BLaER1 (cell line): ENCODE measurements at regions not wholly inside any gene's neighbourhood (a gene's known extent, or its start where the extent isn't known, plus 50 kb on each side); places are given as distances from the start of the nearest gene placed in this dataset.

Source experiments
- H3K27ac ChIP-seq: shearing (Covaris generic); formaldehyde crosslinking; 2 replicates; pipeline ENCODE4 v1.8.1; 2022
- H3K27me3 ChIP-seq: shearing (Covaris generic); formaldehyde crosslinking; 2 replicates; pipeline ENCODE4 v1.8.1; 2022
- H3K36me3 ChIP-seq: shearing (Covaris generic); formaldehyde crosslinking; 2 replicates; pipeline ENCODE4 v1.8.1; 2022
- H3K4me1 ChIP-seq: shearing (Covaris generic); formaldehyde crosslinking; 2 replicates; pipeline ENCODE4 v1.8.1; 2022
- H3K4me2 ChIP-seq: shearing (Covaris generic); formaldehyde crosslinking; 2 replicates; pipeline ENCODE4 v1.8.1; 2022
- H3K4me3 ChIP-seq: shearing (Covaris generic); formaldehyde crosslinking; 2 replicates; pipeline ENCODE4 v1.8.1; 2022
- H3K9ac ChIP-seq: shearing (Covaris generic); formaldehyde crosslinking; 2 replicates; pipeline ENCODE4 v1.8.1; 2022
- H3K9me3 ChIP-seq: shearing (Covaris generic); formaldehyde crosslinking; 2 replicates; pipeline ENCODE4 v1.8.1; 2022
- H4K20me1 ChIP-seq: shearing (Covaris generic); formaldehyde crosslinking; 2 replicates; pipeline ENCODE4 v1.8.1; 2022
- Cebpa-rat ChIP-seq: shearing (Covaris generic); IDR thresholded peaks from 2 replicates; pipeline ENCODE4 v1.8.1; 2022

DNA sequence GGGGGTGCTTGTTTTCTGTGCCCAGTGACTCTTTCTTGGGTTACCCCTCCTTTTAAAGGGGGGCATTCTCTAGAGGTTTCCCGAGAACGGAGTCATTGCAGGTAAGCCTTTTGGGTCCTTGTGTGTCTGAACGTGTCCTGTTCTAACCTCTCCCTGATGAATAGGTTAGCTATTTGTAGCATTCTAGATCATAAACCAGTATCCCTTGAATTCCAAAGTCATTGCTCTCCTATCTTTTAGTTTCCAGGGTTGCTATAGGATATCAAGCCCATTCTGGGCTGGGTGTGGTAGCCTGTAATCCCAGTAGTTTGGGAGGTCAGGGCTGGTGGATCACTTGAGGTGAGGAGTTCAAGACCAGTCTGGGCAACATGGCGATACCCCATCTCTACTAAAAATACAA, 65.9 kb upstream of the YWHAQ start:
- no peak overlapping the region for H3K9ac ChIP-seq
- peaks cover 61% of the 10 kb centered on the region for H3K4me1 ChIP-seq
- H3K9me3 ChIP-seq: no peaks in the 10 kb centered on the region
- no peak overlapping the region for H3K4me3 ChIP-seq
- H3K36me3 ChIP-seq: no peaks in the 10 kb centered on the region
- no peak overlapping the region for H3K4me2 ChIP-seq
- H4K20me1 ChIP-seq: no peaks in the 10 kb centered on the region
- H3K27ac ChIP-seq: no peak overlapping the region
- no peak for TF ChIP-seq Cebpa-rat
- H3K27me3 ChIP-seq: no peaks in the 10 kb centered on the region

DNA sequence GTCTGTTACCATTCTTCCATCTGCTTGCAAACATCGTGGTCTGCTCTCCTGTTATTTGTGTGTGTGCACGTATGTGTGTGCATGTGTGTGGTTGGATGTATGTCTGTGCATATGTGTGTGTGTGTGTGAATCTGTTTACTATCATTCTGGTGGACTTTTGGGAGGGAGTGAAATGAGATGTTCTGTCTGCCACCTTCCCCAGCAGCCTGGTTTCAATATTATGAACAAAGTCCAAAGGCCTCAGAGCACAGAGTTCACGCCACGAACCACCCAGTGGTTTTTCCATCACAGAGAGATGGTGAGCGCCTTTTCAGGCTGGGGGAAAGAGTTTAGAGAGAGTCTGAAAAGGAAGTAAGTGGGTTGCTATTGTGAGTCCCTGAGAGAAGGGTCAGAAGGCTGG, 67.1 kb upstream of the YWHAQ start:
- Histone ChIP-seq H3K9ac (0 out of 2 replicates have a peak overlapping the region, but pooled peaks have one; percentile 34), H3K4me3 (no peak overlapping the region), H3K27me3 (no peaks in the 10 kb centered on the region), H3K9me3 (no peaks in the 10 kb centered on the region), H3K27ac (peak overlapping the region; percentile 62), H3K36me3 (no peaks in the 10 kb centered on the region), H3K4me2 (peak overlapping the region; percentile 55), H4K20me1 (no peaks in the 10 kb centered on the region), H3K4me1 (peaks cover 58% of the 10 kb centered on the region)
- TF ChIP-seq Cebpa-rat: no peak

DNA sequence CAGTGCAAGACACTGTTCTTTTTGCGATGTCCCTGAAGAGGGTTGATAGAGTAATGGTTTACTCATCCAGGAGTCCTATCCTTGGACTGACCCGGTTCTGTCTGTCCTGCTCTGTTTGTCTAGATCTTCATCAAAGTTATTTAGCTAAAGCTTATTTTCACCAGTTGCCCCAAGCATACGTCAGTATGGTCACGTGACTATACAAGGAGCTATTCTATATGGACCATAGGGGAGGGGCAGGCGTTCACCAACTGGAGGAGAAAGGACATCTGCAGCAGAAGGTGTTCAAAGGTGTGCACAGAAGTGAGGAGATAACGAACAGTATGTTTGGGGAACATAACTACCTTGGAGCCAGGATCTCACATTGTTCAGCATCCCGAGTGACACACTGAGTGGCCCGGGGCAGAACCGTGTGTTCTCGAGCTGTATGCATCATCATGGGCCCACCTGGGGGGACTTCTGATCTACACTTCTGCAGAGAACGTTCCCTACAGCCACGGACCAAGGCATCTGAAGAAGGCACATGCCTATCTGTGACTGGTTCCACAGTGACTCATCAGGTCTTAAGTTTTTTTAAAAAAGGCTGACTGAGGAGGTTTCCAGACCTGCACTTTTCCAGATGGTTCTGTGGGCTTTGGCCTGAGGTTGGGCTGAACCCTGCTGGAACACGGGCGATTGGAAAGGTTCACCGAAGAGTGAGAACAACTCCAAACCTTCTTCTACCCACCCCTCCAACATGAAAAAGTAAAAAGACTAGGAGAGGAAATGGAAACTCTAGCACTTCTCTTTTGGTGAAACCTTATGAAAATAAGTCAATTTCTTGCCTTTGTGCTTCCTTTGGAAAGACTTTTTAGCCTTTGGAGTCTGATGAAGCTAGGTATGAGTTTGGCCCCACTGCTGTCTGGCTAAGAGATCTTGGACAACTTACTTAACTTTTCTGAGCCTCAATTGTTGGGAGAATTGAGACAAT, 68.6 kb upstream of the YWHAQ start:
- Histone ChIP-seq H3K4me1 (peaks cover 56% of the 10 kb centered on the region), H3K9ac (no peak overlapping the region), H3K27ac (no peak overlapping the region), H3K36me3 (no peaks in the 10 kb centered on the region), H3K4me3 (no peak overlapping the region), H3K9me3 (no peaks in the 10 kb centered on the region), H3K27me3 (no peaks in the 10 kb centered on the region), H3K4me2 (no peak overlapping the region), H4K20me1 (no peaks in the 10 kb centered on the region)
- no peak for TF ChIP-seq Cebpa-rat

DNA sequence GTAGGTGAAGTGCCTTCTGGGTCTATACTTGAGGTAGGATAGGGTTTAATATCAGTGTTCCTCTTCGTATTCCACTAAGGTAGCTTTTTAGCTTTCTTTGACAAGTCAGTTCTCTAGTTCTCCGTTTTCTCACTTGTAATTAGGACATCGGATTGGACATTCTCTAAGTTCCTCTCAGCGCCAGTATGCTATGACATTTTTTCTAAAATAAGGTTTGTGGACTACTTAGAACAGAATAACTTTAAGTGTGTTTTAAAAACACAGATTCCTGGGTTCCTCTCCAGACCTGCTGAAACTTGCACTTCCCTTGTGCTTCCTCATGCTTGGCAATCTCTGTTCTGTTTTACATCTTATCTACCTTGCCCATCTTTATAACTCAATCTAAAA, 69.3 kb upstream of the YWHAQ start:
- TF ChIP-seq Cebpa-rat: no peak
- Histone ChIP-seq H3K9ac (no peak overlapping the region), H3K4me3 (no peak overlapping the region), H3K4me1 (peaks cover 51% of the 10 kb centered on the region), H3K36me3 (no peaks in the 10 kb centered on the region), H3K27ac (no peak overlapping the region), H4K20me1 (no peaks in the 10 kb centered on the region), H3K27me3 (no peaks in the 10 kb centered on the region), H3K4me2 (no peak overlapping the region), H3K9me3 (no peaks in the 10 kb centered on the region)

DNA sequence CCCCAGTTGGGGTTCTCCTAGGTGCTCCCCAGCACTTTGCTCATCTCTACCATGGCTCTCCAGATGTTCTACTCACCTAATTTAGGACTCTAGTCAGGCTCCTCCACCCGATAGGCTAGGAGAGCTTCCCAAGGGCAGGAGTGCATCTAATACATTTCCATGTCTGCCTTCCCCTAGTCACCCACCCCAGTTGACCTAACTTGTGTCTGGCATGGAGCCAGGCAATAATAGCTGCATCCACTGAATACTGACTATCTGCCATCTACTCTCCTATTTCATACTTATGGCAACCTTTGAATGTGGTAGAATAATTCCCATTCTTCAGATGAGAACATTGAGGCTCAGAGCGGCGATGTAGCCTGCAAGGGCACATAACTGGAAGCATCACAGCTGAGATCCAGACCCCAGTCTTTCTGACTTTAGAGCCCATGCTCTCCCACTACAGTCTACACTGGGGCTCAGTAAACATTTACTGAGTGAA, 71.8 kb upstream of the YWHAQ start:
- no peak overlapping the region for H3K4me3 ChIP-seq
- H3K9me3 ChIP-seq: no peaks in the 10 kb centered on the region
- H3K27ac ChIP-seq: no peak overlapping the region
- no peak for TF ChIP-seq Cebpa-rat
- no peaks in the 10 kb centered on the region for H4K20me1 ChIP-seq
- peaks cover 40% of the 10 kb centered on the region for H3K4me1 ChIP-seq
- no peaks in the 10 kb centered on the region for H3K27me3 ChIP-seq
- no peak overlapping the region for H3K9ac ChIP-seq
- peak overlapping the region; percentile 55 for H3K4me2 ChIP-seq
- no peaks in the 10 kb centered on the region for H3K36me3 ChIP-seq

DNA sequence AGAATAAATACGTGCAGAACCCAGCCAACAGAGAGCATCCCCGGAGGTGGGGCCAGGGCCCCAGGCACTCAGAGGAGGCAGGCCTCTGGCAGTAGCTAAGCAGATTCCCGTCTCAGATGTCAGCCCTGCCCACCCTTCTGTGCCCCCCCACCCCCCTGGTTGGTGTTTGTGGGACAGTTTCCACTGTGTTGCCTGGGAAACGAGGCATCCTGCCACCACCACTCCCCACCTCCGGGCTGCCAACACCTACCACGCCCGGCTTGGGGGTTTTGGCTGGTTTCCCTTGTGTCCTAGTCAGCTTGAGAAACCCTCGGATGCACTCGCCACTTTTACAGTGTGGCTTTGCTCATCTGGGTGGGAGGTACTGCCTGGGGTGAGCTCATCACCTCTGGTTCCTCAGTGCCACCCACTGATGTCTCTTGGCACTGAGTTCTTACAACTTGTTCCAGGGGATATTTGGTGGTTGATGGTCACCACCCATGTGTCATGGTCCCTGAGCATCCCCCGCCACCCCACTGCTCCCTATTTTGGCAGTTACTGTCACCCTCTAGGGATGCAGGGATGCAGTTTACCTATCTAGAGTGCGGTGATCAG, 72.4 kb upstream of the YWHAQ start:
- no peak for TF ChIP-seq Cebpa-rat
- Histone ChIP-seq H3K9ac (no peak overlapping the region), H3K4me1 (peaks cover 40% of the 10 kb centered on the region), H4K20me1 (no peaks in the 10 kb centered on the region), H3K4me2 (peak overlapping the region; percentile 55), H3K27ac (no peak overlapping the region), H3K27me3 (no peaks in the 10 kb centered on the region), H3K9me3 (no peaks in the 10 kb centered on the region), H3K36me3 (no peaks in the 10 kb centered on the region), H3K4me3 (no peak overlapping the region)

DNA sequence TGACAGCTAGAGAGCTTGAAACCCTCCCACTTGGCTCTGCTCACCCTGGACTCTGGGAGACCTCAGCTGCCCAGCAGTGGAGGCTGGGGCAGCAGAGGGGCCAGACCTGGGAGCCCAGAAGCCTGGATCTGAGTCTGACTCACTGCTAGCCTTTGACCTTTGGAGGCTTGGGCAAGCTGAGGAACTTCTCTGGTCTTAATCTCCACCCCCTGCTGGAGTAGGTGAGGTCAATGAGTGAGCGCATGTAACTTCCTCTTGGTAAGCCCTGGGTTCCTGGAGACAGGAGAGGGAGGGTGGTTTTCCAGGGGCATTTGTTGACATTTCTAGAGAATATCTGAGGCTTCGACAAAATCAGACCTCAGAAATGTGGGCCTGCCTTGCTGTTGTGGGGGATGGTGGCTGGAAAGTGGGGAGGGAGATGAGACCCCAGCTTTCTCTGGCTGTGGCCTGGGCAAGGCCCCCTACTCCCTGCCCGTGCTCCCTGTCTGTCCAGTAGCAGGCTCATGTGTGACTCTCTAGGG, 73.0 kb upstream of the YWHAQ start:
- no peak for TF ChIP-seq Cebpa-rat
- peak overlapping the region; percentile 55 for H3K4me2 ChIP-seq
- H3K27ac ChIP-seq: no peak overlapping the region
- no peak overlapping the region for H3K4me3 ChIP-seq
- H4K20me1 ChIP-seq: no peaks in the 10 kb centered on the region
- H3K9me3 ChIP-seq: no peaks in the 10 kb centered on the region
- peaks cover 42% of the 10 kb centered on the region for H3K4me1 ChIP-seq
- no peak overlapping the region for H3K9ac ChIP-seq
- H3K36me3 ChIP-seq: no peaks in the 10 kb centered on the region
- no peaks in the 10 kb centered on the region for H3K27me3 ChIP-seq

DNA sequence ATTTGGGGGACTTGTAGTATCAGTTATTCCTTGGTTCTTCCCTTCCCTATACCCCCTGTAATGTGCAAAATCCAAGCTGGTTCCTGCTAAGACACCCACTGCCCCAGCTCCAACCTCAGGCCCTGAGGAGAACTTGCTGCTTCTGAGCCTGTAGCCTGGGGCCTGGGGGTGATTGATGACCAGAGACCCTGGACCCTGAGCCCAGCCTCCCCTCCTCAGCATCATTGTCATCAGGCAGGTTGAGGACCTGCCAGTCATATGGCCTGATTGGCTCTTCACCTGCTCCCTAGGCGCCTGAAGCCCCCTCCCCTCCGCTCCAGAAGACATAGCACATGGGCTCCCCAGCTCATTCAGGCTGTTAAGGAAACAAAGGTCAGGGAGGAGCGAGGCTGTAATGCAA, 73.8 kb upstream of the YWHAQ start:
- no peaks in the 10 kb centered on the region for H4K20me1 ChIP-seq
- H3K27me3 ChIP-seq: no peaks in the 10 kb centered on the region
- no peaks in the 10 kb centered on the region for H3K36me3 ChIP-seq
- no peak overlapping the region for H3K4me2 ChIP-seq
- H3K27ac ChIP-seq: no peak overlapping the region
- no peak for TF ChIP-seq Cebpa-rat
- no peak overlapping the region for H3K9ac ChIP-seq
- H3K9me3 ChIP-seq: 0 out of 2 replicates have a peak, but pooled peaks cover under 1% of the 10 kb centered on the region
- H3K4me1 ChIP-seq: peaks cover 45% of the 10 kb centered on the region
- H3K4me3 ChIP-seq: no peak overlapping the region

DNA sequence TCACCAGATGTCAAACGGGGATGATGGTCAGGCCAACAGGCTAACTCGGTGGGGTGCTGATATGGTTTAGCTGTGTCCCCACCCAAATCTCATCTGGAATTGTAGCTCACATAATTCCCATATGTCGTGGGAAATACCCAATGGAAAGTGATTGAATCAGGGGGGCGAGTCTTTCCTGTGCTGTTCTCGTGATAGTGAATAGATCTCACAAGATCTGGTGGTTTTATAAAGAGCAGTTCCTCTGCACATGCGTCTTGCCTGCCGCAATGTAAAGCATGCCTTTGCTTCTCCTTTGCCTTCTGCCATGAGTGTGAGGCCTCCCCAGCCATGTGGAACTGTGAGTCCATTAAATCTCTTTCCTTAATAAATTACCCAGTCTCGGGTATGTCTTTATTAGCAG, 74.4 kb upstream of the YWHAQ start:
- H3K9me3 ChIP-seq: 0 out of 2 replicates have a peak, but pooled peaks cover 5% of the 10 kb centered on the region
- H3K4me1 ChIP-seq: peaks cover 45% of the 10 kb centered on the region
- no peak overlapping the region for H3K4me2 ChIP-seq
- no peaks in the 10 kb centered on the region for H3K36me3 ChIP-seq
- no peak overlapping the region for H3K4me3 ChIP-seq
- H3K27ac ChIP-seq: no peak overlapping the region
- no peak overlapping the region for H3K9ac ChIP-seq
- TF ChIP-seq Cebpa-rat: no peak
- no peaks in the 10 kb centered on the region for H4K20me1 ChIP-seq
- H3K27me3 ChIP-seq: no peaks in the 10 kb centered on the region

DNA sequence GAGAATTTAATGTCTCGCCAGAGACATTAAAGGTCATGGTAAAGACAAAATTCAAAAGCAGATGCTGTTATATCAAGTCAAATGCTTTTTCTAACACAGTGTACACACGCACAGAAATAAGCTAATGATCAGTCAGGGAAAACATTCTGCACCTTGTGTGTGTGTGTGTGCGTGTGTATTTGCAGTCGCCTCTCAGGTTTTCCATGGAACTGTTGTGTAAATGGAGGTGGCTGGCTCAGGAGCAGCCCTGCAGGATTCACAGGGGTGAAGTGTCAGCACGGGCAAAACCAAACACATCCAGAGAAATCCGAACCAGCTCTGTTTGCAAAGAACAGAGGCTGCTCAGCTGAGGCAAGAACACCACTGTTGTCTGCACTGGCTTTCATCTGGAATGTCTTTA, 76.2 kb upstream of the YWHAQ start:
- Histone ChIP-seq H3K9me3 (0 out of 2 replicates have a peak, but pooled peaks cover 5% of the 10 kb centered on the region), H3K27me3 (no peaks in the 10 kb centered on the region), H3K4me2 (no peak overlapping the region), H3K36me3 (no peaks in the 10 kb centered on the region), H4K20me1 (no peaks in the 10 kb centered on the region), H3K27ac (no peak overlapping the region), H3K4me1 (peaks cover 63% of the 10 kb centered on the region), H3K4me3 (no peak overlapping the region), H3K9ac (no peak overlapping the region)
- no peak for TF ChIP-seq Cebpa-rat
